ENCODE measurements at regions not wholly inside any gene's neighbourhood (a gene's known extent, or its start where the extent isn't known, plus 50 kb on each side); places are given as distances from the start of the nearest gene placed in this dataset.
"Not testable (repeated sequence)": the region's sequence is repeated elsewhere in the genome, so short reads cannot be mapped to it uniquely, and the experiment has no call there.

DNA sequence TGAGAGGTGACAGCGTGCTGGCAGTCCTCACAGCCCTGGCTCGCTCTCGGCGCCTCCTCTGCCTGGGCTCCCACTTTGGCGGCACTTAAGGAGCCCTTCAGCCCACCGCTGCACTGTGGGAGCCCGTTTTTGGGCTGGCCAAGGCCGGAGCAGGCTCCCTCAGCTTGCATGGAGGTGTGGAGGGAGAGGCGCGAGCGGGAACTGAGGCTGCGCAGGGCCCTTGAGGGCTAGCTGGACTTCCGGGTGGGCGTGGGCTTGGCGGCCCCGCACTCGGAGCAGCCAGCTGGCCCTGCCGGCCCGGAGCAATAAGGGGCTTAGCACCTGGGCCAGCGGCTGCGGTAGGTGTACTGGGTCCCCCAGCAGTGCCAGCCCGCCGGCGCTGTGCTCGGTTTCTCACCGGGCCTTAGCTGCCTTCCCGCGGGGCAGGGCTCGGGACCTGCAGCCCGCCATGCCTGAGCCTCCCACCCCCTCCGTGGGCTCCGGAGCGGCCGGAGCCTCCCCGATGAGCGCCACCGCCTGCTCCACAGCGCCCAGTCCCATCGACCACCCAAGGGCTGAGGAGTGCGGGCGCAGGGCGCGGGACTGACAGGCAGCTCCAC lies 401.6 kb upstream of the LMO3 start:
- TF ChIP-seq POLR2A (IDR thresholded peaks at IDR 0.05; ENCODE audit: extremely low read depth, insufficient read length), result not testable (repeated sequence)
- TF ChIP-seq, protein P1, sequence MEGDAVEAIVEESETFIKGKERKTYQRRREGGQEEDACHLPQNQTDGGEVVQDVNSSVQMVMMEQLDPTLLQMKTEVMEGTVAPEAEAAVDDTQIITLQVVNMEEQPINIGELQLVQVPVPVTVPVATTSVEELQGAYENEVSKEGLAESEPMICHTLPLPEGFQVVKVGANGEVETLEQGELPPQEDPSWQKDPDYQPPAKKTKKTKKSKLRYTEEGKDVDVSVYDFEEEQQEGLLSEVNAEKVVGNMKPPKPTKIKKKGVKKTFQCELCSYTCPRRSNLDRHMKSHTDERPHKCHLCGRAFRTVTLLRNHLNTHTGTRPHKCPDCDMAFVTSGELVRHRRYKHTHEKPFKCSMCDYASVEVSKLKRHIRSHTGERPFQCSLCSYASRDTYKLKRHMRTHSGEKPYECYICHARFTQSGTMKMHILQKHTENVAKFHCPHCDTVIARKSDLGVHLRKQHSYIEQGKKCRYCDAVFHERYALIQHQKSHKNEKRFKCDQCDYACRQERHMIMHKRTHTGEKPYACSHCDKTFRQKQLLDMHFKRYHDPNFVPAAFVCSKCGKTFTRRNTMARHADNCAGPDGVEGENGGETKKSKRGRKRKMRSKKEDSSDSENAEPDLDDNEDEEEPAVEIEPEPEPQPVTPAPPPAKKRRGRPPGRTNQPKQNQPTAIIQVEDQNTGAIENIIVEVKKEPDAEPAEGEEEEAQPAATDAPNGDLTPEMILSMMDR (IDR thresholded peaks at IDR 0.05; ENCODE audit: low read depth, low read length), result not testable (repeated sequence)

Measured in NB4 (cell line).